Fibroblast of gingiva (primary cell): ENCODE measurements at regions not wholly inside any gene's neighbourhood (a gene's known extent, or its start where the extent isn't known, plus 50 kb on each side); places are given as distances from the start of the nearest gene placed in this dataset.
"Not testable (repeated sequence)": the region's sequence is repeated elsewhere in the genome, so short reads cannot be mapped to it uniquely, and the experiment has no call there.

Experiments used
- DNase-seq: peaks from one replicate; pipeline ENCODE4 v3.0.0-alpha.2; 2011; ENCODE audit warnings: low read depth

GRCh38 chr12:72723732-72724131 lies 451.6 kb downstream of the TRHDE start:
- DNase-seq: no peak

GRCh38 chr12:72729451-72730010 lies 457.4 kb downstream of the TRHDE start:
- no peak for DNase-seq

- DNase-seq: no peak
These were observed 462.4 kb downstream of the TRHDE start for GRCh38 chr12:72734581-72734980.

GRCh38 chr12:72738811-72739210 lies 466.6 kb downstream of the TRHDE start:
- no peak for DNase-seq

- DNase-seq: no peak
These were observed 467.9 kb downstream of the TRHDE start for GRCh38 chr12:72740064-72740463.

- no peak for DNase-seq
These were observed 470.4 kb downstream of the TRHDE start for GRCh38 chr12:72742568-72742967.

GRCh38 chr12:72746048-72746447 lies 473.9 kb downstream of the TRHDE start:
- no peak for DNase-seq

- no peak for DNase-seq
These were observed 475.1 kb downstream of the TRHDE start for GRCh38 chr12:72747111-72747849.

GRCh38 chr12:72748971-72749370 lies 476.8 kb downstream of the TRHDE start:
- DNase-seq: no peak

- DNase-seq: no peak
These were observed 481.4 kb downstream of the TRHDE start for GRCh38 chr12:72753571-72753970.

- DNase-seq: not testable (repeated sequence)
These were observed 481.9 kb downstream of the TRHDE start for GRCh38 chr12:72754026-72754425.

- no peak for DNase-seq
These were observed 494.3 kb downstream of the TRHDE start for GRCh38 chr12:72766517-72766916.

- no peak for DNase-seq
These were observed 501.9 kb downstream of the TRHDE start for GRCh38 chr12:72774023-72774422.

GRCh38 chr12:72777806-72778205 lies 505.6 kb downstream of the TRHDE start:
- no peak for DNase-seq

- no peak for DNase-seq
These were observed 518.1 kb downstream of the TRHDE start for GRCh38 chr12:72790273-72790672.

- no peak for DNase-seq
These were observed 520.7 kb downstream of the TRHDE start for GRCh38 chr12:72792889-72793288.

GRCh38 chr12:72793796-72794195 lies 521.6 kb downstream of the TRHDE start:
- DNase-seq: no peak

- DNase-seq: no peak
These were observed 543.3 kb downstream of the TRHDE start for GRCh38 chr12:72815421-72815820.

- DNase-seq: no peak
These were observed 556.6 kb downstream of the TRHDE start for GRCh38 chr12:72828662-72829324.

- no peak for DNase-seq
These were observed 557.7 kb downstream of the TRHDE start for GRCh38 chr12:72829838-72830237.

- no peak for DNase-seq
These were observed 559.9 kb downstream of the TRHDE start for GRCh38 chr12:72832024-72832423.

- no peak for DNase-seq
These were observed 564.0 kb downstream of the TRHDE start for GRCh38 chr12:72836194-72836593.

- DNase-seq: no peak
These were observed 567.5 kb downstream of the TRHDE start for GRCh38 chr12:72839696-72840095.
